Cardiac muscle cell (in vitro differentiated cells and primary cell): ENCODE measurements at regions not wholly inside any gene's neighbourhood (a gene's known extent, or its start where the extent isn't known, plus 50 kb on each side); places are given as distances from the start of the nearest gene placed in this dataset.

Source experiments
- DNase-seq, 2 donors: peaks; one replicate each; pipeline versions ENCODE4 v3.0.0 to v3.0.0-alpha.2; 2010 to 2017; ENCODE audit warnings: low read depth in 1 of 2, low spot score in 1 of 2
- H3K27ac ChIP-seq: fragments of 200-600 bp; sonication (generic); 2 replicates; pipeline ENCODE4 v1.5.1; 2016
- H3K27me3 ChIP-seq: fragments of 200-600 bp; sonication (generic); 2 replicates; pipeline ENCODE4 v1.6.0; 2016; ENCODE audit warnings: control low read depth
- H3K36me3 ChIP-seq: fragments of 200-600 bp; sonication (generic); 2 replicates; pipeline ENCODE4 v1.5.1; 2016; ENCODE audit warnings: control low read depth
- H3K4me1 ChIP-seq: fragments of 200-600 bp; sonication (generic); 2 replicates; pipeline ENCODE4 v1.8.1; 2017; ENCODE audit warnings: low read depth, mild to moderate bottlenecking, mixed run types
- H3K4me3 ChIP-seq: fragments of 200-600 bp; sonication (generic); 2 replicates; pipeline ENCODE4 v1.5.1; 2016; ENCODE audit warnings: mild to moderate bottlenecking
- H3K9me3 ChIP-seq: fragments of 200-600 bp; sonication (generic); 2 replicates; pipeline ENCODE4 v1.5.1; 2017; ENCODE audit warnings: low read depth, mild to moderate bottlenecking, control low read depth
- TF ChIP-seq, protein P1 (sequence below): IDR thresholded peaks from 2 replicates; pipeline ENCODE4 v1.5.1; 2012; ENCODE audit warnings: low read depth, mild to moderate bottlenecking, low read length

DNA sequence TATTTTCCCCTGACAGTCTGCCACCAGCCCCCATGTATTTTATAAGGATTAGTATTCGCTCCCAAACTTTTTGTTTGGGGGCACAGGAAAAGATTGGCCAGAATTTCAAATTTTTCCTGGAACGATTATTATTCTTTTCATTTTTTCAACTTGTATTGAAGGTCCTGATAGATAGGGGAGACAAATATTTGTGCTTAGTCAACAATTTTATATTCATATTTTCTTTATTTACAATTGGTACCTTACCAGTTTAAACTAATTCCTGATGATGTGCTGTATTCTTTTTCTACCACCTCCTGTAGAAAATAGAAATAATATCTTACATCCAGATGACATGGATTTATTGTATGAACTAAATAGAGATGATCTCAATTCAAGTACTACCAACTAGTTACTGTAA, 60.7 kb upstream of the TSLP start:
- Histone ChIP-seq H3K4me1 (no peaks in the 10 kb centered on the region), H3K9me3 (no peaks in the 10 kb centered on the region), H3K36me3 (no peaks in the 10 kb centered on the region), H3K4me3 (no peak overlapping the region), H3K27ac (no peak overlapping the region), H3K27me3 (no peaks in the 10 kb centered on the region)
- no peak for DNase-seq
- TF ChIP-seq, protein P1, sequence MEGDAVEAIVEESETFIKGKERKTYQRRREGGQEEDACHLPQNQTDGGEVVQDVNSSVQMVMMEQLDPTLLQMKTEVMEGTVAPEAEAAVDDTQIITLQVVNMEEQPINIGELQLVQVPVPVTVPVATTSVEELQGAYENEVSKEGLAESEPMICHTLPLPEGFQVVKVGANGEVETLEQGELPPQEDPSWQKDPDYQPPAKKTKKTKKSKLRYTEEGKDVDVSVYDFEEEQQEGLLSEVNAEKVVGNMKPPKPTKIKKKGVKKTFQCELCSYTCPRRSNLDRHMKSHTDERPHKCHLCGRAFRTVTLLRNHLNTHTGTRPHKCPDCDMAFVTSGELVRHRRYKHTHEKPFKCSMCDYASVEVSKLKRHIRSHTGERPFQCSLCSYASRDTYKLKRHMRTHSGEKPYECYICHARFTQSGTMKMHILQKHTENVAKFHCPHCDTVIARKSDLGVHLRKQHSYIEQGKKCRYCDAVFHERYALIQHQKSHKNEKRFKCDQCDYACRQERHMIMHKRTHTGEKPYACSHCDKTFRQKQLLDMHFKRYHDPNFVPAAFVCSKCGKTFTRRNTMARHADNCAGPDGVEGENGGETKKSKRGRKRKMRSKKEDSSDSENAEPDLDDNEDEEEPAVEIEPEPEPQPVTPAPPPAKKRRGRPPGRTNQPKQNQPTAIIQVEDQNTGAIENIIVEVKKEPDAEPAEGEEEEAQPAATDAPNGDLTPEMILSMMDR: no peak

DNA sequence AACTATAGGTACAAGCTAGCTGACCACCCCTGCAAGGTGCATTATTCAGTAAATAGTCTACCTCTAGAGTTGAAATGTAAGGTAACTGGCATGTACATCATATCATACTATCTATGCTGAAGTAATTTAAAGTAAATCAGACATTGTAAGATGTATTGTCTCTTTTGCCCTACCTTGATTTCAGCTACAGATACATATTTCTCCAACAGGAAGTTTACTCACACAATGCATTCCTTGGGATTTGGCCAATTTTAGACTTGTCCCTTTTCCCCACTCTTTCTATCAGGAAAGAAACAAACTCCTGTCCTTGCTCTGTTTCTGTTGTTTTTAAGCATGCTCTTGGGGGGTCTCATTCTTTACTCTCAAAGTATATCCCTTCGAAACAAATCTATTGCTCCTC, 58.5 kb upstream of the TSLP start:
- no peaks in the 10 kb centered on the region for H3K9me3 ChIP-seq
- TF ChIP-seq, protein P1: no peak
- DNase-seq: peak in 1 of 2 donors; percentile 42
- H3K36me3 ChIP-seq: no peaks in the 10 kb centered on the region
- no peaks in the 10 kb centered on the region for H3K27me3 ChIP-seq
- H3K4me1 ChIP-seq: no peaks in the 10 kb centered on the region
- no peak overlapping the region for H3K4me3 ChIP-seq
- no peak overlapping the region for H3K27ac ChIP-seq

DNA sequence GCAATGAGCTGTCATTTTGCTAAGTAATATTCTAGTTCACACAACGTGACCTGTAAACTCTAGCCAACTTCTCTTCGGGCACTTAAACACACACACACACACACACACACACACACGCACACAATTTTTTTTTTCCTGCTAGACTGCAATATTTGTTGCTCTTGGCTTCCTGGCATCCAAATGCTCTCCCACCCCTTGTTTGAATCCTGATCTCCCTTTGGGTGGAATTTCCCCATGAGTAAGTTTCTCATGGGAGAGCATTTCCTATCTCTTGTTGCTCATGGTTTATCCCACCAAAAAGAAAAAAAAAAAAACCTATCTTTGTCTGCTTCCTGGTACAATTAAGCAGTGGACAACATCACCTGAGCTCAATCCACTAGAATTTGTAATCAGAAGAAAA, 54.7 kb upstream of the TSLP start:
- H3K27me3 ChIP-seq: no peaks in the 10 kb centered on the region
- DNase-seq: peak in 1 of 2 donors; percentile 56
- TF ChIP-seq, protein P1: no peak
- no peak overlapping the region for H3K4me3 ChIP-seq
- H3K4me1 ChIP-seq: no peaks in the 10 kb centered on the region
- no peaks in the 10 kb centered on the region for H3K9me3 ChIP-seq
- H3K27ac ChIP-seq: no peak overlapping the region
- no peaks in the 10 kb centered on the region for H3K36me3 ChIP-seq

GRCh38 chr5:111017731-111018130, 53.8 kb upstream of the TSLP start:
- H3K27ac ChIP-seq: no peak overlapping the region
- H3K4me3 ChIP-seq: no peak overlapping the region
- no peaks in the 10 kb centered on the region for H3K36me3 ChIP-seq
- H3K4me1 ChIP-seq: no peaks in the 10 kb centered on the region
- no peaks in the 10 kb centered on the region for H3K27me3 ChIP-seq
- DNase-seq: no peak
- TF ChIP-seq, protein P1: no peak
- no peaks in the 10 kb centered on the region for H3K9me3 ChIP-seq
